ENCODE measurements at regions not wholly inside any gene's neighbourhood (a gene's known extent, or its start where the extent isn't known, plus 50 kb on each side); places are given as distances from the start of the nearest gene placed in this dataset.

- TF ChIP-seq CTCF (IDR thresholded peaks at IDR 0.05 in 4 of 5, conservative IDR thresholded peaks at IDR 0.05 in 1 of 5), result no peak
- no peak for TF ChIP-seq POLR2A (IDR thresholded peaks at IDR 0.05)
These were observed 83.5 kb downstream of the GP2 start for GRCh38 chr16:20243731-20244281.
